ENCODE measurements at regions not wholly inside any gene's neighbourhood (a gene's known extent, or its start where the extent isn't known, plus 50 kb on each side); places are given as distances from the start of the nearest gene placed in this dataset.
A peak's percentile ranks its signal among the peaks of the same experiment; 100 is the strongest.

DNA sequence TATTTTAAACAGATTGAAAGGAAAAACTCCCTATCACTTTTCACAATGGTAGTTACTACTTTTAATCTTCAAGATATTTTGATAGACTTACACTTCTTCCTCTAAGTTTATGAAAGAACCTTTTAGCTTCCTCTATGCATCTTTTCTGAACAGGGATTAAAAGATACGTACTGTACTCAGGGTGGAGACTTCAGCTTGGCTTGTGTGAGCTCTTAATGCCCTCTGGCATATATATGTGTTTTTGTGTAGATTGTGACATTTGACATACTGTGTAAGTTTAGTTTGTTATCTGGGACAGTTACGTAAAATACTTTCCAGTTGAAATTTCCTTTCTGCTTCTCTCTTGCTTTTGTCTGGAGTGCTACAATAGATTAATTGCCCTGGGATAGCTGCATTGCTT, 109.3 kb upstream of the NUDT6 start:
- no peak for DNase-seq

DNA sequence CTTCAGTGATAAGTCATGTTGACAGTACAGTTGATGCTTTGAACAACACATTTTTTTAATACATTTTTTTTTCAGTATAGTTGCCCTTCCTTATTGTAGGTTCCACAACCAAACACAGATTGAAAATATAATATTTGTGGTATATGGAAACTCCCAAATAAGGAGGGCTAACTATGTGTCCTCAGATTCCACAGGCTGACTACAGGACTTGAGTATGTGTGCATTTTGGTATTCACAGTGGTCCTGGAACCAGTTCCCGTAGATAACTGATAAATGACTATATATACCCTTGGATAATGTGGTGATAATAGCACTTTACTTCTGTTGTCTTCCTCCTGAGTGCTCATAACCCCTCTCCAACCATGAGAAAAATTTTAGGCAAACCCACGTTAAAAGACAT, 111.6 kb upstream of the NUDT6 start:
- DNase-seq, result no peak

DNA sequence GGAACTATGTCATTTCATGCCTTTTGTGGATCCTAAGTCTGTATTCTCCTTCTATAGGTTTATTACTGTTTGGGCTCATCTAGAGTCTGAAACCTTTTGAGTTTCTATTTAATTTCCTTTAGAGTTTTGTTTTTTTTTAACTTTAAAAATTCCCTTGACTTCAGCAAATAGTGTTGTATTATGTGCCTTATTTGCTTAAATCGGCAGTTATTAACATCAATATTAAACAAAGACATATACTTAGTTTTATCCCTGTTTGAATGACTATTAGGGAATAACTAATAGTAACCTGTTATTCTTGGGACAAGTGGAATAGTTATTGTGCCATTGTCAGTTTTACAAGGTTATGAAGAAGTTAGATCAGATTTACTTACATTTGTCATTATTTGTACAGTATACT, 112.8 kb upstream of the NUDT6 start:
- no peak for DNase-seq

DNA sequence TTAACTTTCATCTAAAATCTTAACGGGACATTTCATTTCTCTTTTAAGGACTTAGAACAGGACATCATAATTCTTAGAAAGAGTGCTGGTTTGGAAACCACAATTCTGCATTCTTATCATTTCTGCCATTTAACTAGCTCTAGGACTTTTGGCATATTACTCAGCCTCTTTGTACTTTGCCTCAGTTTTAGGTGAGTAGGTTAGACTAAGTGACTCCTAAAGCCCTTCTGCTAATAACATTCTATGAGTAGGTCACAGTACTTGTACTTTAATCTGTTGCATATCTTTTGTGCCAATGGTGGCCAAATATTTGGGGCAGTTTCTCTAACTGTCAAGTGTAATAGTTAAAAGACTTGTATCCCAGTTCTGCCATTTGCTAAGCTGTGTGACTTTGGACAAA, 115.4 kb upstream of the NUDT6 start:
- DNase-seq, result peak in 1 of 2 experiments; percentile 4

DNA sequence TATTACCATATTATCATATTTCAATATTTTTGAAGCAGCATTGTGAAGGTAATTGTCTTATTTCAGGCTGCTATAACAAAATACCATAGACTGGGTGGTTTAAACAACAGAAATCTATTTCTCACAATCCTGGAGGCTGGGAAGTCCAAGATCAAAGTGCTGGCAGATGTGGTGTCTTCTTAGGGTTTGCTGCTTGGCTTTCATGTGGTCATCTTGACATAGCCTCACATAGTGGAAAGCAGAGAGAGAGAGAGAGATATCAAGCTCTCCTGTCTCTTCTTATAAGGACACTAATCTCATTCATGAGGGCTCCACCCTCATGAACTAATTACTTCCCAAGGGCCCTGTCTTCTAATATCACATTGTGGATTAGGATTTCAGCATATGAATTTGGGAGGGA, 119.7 kb upstream of the NUDT6 start:
- no peak for DNase-seq

DNA sequence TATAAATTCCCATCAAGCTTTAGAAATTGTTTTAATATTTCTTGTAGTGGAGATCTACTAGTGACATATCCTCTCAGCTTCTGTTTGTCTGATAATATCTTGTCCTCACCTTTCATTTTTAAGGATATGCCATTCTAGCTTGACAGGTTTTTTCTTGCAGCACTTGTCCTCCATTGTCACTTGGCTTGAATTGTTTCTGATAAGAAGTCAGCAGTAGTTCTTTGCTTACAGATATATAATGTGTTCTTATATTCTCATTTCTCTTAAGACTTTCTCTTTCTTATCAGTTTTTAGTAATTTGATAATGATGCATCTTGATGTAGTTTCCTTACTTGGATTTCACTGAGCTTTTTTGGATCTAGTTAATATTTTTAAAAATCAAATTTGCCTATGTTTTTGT, 120.6 kb upstream of the NUDT6 start:
- no peak for DNase-seq

DNA sequence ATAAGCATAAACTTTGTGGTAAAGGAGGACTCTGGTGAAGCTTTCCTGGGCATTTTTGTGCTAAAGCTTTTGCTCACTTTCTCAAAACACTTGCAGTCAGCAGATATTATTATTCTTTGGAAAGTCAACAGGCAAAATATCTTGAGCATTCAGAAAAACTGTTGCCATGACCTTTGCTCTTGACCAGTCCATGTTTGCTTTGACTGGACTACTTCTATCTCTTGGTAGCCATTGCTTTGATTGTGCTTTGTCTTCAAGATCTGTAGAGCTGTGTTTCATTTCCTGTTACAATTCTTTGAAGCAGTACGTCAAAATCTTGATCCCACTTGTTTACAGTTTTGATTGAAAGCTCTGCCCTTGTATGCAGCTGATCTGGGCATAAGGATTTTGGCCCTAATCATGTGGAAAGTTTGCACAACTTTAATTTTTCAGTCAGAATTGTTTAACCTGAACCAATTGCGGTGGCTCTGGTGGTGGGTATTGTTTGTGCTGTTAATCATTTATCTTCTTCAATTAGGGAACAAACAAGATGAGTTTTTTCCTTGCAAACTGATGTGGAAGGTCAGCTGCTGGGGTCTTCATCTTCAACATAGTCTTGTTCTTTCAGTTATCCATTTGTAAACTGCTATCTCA, 121.5 kb upstream of the NUDT6 start:
- no peak for DNase-seq

DNA sequence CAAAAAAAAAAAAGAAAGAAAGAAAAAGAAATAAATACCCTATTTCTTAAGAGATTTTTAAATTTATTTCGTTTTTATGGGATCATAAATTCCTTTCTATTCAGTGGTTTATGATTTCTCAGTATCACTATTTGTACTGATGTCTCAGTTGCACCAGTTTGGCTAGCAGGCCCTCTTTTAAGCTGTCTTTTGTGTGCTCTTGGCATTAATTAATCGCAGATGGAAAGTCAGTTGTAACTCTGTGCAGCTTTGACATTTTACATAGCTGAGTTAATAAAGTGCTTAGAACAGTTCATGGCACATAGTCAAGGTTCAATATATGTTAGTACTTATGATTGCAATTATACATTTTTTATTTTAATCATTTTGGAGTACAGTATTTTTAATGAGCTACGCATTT, 123.7 kb upstream of the NUDT6 start:
- no peak for DNase-seq

DNA sequence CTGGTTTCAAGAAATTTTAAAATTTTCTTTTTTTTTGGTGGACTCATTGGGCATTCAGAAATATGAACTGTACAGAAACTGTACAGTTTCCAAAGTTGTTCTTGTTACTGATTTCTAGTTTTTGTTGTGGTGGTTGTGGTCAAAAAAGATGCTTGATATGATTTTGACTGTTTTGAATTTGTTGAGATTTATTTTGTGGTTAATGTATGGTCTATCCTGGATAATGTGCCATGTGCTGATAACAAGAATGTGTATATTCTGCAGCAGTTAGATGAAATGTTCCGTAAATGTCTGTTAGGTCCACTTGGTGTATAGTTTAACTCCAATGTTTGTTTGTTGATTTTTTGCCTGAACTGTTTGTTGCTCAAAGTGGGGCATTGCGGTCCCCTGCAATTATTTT, 127.6 kb upstream of the NUDT6 start:
- no peak for DNase-seq

DNA sequence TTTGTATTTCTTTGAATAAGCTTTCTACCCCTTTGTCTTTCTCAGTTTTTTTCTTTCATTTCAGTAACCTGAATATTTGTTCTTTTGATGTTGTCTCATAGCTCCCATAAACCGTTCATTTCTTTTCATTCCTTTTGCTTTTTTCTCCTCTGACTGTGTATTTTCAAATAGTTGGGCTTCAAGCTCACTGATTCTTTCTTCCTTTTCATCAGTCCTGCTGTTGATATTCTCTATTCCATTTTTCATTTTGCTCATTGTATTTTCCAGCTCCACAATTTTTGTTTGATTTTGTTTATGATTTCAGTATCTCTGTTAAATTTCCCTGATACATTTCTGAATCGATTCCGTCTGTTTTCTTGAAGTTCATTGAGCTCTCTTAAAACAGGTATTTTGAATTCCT, 129.6 kb upstream of the NUDT6 start:
- DNase-seq, result no peak

DNA sequence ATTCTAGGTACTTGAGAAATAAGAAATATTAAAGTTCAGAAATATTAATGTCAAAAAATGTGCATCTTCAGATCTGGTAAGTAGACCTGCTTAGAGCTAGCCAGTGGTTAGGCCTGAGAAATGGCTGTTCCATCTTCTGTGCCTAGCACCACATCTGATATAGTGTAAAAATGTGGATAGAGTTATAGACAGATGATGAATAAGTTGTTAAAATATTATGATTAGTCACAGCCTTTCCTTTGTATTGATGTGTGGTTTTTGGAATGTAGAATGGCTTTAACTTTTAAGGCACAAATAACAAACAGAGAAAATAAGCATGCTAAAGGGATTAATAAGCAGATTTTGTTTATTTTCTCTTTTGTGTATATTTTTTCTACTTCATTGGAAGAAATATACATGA, 133.5 kb upstream of the NUDT6 start:
- DNase-seq, result peak in 1 of 2 experiments; percentile 4

DNA sequence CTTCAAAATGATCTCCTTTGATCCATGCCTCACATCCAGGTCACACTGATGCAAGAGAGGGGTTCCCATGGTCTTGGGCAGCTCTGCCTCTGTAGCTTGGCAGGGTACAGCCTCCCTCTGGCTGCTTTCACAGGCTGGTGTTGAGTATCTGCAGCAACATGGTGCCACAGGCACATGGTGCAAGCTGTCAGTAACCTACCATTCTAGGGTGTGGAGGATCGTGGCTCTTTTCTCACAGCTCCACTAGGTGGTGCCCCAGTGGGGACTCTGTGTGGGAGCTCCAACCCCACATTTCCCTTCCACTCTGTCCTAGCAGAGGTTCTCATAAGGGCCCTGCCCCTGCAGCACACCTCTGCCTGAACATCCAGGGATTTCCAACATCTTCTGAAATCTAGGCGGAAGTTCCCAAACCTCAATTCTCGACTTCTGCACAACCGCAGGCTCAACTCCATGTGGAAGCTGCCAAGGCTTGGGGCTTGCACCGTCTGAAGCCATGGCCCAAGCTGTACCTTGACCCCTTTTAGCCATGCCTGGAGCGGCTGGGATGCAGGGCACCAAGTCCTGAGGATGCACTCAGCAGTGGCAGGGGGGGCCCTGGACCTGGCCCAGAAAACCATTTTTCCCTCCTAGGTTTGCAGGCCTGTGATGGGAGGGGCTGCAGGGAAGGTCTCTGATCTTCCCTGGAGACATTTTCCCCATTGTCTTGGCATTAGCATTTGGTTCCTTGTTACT, 137.8 kb upstream of the NUDT6 start:
- DNase-seq, result no peak

DNA sequence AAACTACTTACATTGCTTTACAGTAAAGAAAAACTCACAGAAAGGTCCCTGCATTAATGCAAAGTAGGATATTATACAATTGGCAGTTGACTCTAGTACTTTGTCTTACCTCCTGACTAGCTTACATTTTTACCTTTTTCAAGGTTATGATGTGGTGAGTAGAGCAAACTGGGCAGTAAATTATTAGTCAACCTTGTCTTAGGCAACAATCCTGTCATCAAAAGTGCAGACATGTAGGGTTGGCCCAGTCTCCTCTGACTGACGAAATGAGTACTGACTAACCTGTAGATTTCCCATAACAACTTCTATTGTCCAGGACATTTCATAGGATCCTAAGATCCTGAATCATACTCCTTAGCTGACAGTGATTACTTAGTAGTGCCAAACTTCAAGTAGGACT, 142.0 kb upstream of the NUDT6 start:
- no peak for DNase-seq

DNA sequence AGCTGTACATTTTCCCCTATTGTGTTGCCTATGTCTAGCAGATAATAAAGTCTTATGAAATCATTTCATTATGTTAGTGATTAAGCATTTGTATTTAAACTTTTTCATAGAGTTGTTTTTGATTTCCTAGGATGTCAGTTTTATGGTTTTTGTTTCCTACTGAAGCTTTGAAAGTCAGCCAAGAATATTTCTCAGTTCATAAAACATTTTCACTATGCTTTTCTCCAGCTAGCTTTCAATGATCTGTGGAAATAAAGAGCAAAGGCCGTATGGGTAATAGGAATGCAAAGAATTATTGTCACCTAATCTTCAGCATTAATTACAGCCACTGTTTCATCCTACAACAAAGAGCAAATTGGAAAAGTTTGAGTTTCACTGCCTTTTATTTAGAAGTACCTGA, 145.7 kb upstream of the NUDT6 start:
- no peak for DNase-seq

DNA sequence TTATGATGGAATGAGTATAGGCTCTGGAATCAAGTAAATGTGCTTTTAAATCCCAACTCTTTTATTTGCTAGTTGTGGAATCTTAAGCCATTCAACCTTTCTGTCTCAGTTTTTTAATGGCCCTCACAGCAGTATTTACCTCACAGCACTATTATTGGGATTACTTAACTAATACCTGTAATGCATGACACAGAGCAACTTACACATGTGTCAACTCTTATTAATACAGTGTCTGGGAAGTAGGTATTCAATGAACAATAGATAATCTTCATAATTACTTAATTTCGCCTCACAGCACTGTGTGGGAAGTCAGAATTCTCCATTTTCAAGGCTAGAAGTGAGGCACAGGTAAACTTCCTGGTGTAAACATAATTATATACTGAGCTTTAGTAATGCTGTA, 149.7 kb upstream of the NUDT6 start:
- no peak for DNase-seq

DNA sequence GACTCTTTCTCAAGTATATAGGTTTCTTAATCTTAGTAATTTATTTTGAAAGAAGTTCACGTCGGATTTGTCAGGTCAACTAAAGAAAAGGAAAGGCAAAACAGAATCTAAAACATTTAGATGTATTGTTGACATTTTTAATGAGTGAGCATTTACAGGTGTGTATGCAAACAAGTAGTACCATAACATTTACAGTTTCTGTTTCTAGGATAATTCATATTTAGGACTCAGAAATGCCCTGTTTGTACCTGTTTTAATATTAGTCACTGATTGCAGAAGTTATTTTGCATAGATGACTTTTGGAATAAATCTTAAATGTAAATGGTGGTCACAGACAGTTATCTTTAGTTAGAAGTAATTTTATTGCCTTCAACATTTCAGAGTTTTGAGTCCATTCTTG, 151.3 kb upstream of the NUDT6 start:
- no peak for DNase-seq

DNA sequence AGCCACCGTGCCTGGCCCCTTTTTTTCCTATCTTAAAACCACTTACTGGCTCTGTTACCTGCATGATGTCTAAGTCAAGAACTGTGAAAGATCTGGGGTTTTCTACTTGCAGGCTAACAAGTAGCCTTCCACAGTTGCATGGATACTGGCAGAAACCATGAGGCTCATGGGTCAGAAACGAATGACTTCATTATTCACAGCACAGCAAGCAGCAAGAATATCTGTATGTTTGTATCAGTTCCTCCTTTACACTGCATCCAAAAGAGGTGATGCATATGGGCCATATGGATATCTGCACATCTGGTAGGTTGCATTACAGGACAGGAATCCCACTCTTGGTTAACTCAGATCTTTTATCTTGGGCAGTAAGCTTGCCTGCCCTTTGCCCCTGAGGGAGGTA, 154.9 kb upstream of the NUDT6 start:
- DNase-seq, result no peak

DNA sequence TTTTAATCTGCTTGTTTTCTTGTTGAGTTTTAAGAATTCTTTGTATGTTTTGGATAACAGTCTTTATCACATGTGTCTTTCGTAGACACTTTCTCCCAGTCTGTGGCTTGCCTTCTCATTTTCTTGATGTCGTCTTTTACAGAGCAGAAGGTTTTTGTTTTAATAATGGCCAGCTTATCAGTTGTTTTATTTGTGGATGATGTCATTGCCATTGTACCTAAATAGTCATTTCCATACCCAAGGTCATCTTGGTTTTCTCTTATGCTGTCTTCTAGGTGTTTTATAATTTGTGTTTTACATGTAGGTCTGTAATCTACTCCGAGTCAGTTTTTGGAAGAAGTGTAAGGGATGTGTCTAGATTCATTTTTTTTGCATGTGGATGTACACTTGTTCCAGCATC, 159.6 kb upstream of the NUDT6 start:
- no peak for DNase-seq

DNA sequence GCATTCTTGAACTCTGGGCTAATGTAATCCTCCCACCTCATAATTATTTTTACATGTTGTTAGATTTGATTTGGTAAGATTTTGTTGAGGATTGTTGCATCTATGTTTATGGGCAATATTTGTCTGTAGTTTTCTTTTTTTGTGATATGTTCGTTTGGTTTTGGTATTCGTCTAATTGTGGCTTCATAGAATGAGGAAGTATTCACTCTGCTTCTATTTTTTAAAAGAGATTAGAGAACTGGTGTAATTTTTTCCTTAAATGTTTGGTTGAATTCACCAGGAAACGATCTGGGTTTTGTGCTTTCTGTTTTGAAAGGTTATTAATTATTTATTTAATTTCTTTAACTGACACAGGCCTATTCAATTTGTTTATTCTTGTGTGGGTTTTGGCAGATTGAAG, 161.2 kb upstream of the NUDT6 start:
- DNase-seq, result no peak

DNA sequence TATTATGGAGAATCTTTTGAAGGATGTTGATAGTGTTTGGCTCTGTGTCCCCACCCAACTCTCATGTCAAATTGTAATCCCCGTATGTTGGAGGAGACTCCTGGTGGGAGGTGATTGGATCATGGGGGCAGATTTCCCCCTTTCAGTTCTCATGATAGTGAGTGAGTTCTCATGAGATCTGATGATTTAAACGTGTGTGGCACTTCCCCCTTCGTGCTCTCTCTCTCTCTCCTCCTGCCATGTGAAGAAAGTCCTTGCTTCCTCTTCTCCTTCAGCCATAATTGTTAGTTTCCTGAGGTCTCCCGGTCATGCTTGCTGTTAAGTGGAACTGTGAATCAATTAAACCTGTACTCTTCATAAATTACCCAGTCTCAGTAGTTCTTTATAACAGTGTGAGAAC, 166.1 kb upstream of the NUDT6 start:
- DNase-seq, result no peak

DNA sequence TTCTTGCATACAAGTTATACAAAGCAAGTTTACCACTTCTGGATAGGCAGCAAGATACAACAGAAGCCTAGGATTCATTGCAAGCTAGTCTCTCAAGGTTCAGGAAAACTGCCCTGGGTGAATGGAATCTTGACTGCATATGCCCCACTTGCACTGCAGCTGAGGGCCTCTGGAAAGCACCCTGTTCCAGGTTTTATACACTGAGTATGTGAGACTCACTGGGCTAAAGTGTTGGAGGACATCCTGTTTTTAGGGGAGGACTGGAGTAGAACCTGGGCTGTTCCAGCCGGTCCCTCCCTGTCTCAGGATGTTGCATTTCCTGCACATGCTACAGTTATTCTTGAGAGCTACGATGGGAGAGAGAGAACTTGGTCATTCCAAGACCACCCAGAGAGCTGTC, 168.5 kb upstream of the NUDT6 start:
- DNase-seq, result no peak

DNA sequence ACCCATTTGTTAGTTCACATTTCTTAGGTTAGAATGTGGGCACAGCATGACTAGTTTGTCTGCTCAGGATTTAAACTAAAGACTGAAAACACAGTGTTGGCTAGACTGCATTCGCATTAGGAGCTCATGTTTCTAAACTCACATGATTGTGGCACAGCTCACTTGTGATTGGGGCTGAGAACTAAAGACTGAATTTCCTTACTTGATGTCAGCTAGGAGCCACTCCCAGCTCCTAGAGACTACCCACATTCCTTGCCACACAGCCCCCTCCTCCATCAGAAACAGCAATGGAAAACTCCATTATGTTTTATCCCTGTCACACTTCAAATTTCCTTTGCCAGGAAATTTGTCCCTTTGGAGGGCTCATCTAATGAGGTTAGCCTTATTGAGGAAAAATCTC, 170.2 kb upstream of the NUDT6 start:
- no peak for DNase-seq

DNA sequence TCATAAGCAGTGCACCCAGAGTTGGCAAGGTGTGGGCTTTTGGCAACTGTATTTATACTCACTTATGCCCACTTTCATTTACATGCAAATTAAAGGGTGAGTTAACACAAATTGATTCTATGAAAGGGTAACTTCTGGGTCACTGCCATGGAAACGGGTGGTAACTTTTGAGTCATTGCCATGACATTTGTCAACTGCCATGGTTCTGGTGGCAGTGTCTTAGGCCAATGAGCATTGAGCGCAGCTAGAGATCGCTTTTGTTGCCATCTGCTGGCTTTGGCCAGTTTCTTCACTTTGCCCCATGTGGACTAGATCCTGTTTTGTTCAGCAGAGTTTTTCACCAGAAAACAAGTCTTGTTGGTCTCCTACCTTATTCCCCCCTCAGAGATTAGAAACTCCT, 170.8 kb upstream of the NUDT6 start:
- DNase-seq, result no peak

DNA sequence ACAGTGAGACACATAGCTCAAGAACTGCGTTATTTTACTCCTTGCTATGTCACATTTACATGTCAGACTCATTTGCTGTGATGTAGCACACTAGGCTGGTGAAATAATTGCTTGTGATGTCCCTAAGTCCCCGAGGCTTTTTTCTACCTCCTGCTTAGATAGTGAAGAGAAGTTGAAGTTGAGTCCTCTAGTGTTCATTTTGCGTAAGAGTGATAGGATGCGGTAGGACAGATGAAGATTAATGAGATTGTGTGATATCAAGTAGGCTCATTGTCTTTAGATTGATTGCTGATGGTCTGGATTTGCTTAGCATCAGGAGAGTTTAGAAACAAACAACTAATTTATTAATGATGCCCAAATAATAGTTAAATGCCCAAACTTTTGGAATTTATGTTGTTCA, 173.6 kb upstream of the NUDT6 start:
- DNase-seq, result peak in 1 of 2 experiments; percentile 33

DNA sequence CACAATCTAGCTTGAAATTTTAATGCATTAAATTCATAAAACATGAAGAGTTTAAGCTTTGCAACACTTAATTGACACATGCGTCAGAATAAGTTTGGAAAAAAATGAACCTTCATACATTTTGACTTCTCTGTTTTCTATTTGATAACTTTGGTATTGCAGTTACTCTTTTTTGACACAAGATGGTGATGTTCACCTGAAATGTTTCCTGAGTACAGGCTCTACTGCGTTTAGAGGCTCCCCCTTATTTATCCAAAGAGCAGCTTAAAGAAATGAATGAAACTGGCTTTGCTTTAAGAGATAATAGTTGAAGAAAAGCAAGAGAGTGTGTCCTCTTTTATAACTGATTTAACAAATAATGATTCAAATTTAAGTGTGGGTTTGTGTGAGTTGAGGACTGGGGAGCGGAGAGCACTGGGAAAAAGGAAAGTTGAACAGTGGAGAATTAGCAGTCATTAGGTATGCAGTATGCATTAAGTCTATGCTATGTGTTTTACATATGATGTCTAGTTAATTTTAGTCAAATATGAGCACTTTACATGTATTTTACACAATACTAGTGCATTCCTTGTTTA, 180.6 kb upstream of the NUDT6 start:
- peak in 1 of 2 experiments; percentile 51 for DNase-seq

Data from SW 1271 (cell line).